GM18867 (cell line): ENCODE measurements at regions not wholly inside any gene's neighbourhood (a gene's known extent, or its start where the extent isn't known, plus 50 kb on each side); places are given as distances from the start of the nearest gene placed in this dataset.
A peak's percentile ranks its signal among the peaks of the same experiment; 100 is the strongest.

Experiments
- ATAC-seq: cut with Tn5 transposase; IDR thresholded peaks from one replicate; pipeline ENCODE4 v1.9.1; 2021; ENCODE audit warnings: mild to moderate bottlenecking, moderate library complexity; ENCODE audit not compliant: unreplicated experiment

DNA sequence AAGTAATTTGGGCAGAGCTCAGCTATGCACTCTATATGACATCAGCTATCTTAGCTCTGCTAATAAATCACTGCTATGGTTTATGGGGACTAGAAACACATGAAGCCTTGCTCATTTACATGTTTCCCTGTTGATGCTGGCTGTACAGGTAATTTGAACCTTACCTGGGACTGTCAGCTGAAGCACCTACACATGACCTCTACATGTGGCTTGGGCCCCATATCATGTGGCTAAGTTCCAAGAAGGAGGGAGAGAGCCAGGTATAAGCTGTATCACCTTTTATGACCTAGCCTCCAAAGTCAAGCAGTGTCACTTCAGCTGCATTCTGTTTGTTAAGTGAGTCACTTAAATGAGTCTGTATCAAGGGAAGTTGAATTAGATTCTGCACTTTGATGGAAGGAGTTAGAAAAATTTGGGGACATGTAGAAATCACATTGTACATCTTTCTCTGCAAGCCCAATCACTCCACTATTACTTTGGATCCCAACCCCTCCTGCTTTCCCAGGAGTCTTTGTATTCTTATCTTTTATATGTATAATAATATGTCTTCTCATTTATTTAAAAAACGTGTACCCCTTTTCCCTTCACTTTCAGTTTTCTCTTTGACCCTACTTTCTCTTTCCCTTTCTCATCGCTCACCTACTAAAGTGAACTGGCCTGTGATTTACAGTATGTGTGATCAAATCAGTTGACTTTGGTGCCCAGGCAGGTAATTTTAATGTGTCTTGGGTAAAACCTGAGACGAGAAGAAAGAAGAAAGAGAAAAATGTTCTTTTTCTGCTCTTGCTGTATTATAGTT is 53.4 kb upstream of the PRKACB start:
- ATAC-seq, result peak; percentile 81

DNA sequence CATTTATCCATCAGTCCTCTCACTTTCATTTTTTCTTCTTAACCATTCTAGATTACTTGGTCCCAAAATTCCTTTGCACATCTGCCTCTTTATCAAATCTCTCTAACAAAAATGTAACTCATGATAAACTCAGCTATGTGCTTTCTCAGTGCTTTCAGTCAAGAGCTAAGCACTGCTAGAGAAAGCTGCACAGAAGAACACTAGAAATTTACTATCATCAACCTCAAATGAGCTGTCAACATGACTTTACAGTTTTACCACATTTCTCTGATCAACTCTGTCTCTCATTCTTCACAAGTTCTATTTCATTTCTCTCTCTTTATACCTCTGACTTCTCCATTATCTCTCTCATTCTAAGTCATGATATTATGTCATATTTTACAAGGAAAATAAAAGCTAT is 54.2 kb upstream of the PRKACB start:
- no peak for ATAC-seq

DNA sequence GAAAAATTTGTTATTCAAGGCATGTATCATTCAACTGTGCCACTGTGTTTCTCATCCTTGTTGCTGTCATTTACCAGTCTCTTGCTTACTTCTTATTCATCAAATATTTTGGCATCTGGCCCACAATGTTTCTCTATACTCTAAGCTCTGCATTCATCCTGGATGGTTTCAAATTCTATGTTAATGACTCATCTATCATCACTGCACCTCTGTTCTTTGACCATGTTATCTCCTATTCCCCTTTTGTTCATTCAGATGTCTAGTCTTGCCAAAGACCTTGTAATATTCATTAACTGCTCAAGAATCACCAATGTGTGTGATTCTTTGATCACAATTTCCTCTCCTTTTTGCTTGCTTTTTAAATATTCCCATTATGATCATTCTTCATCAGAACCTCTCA is 54.6 kb upstream of the PRKACB start:
- no peak for ATAC-seq

DNA sequence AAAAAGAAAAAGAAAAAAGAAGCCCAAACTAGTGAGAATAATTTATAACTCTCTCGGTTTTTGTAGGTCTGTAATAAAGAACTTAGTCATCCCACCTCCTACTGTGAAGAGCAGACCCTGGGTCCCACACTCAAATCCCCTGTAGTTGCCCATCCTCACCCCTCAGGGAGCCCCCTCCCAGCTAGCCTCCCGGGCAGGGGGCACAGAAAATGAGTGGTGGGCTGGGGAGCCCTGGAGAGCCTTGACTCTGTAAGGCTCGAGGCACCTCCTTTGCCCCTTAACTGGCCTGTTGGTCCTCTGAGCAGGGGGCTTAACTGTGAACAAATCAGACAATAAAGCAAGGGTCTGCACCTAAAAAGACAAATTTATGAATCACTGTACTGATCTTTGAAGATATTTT is 57.5 kb upstream of the PRKACB start:
- ATAC-seq, result no peak

DNA sequence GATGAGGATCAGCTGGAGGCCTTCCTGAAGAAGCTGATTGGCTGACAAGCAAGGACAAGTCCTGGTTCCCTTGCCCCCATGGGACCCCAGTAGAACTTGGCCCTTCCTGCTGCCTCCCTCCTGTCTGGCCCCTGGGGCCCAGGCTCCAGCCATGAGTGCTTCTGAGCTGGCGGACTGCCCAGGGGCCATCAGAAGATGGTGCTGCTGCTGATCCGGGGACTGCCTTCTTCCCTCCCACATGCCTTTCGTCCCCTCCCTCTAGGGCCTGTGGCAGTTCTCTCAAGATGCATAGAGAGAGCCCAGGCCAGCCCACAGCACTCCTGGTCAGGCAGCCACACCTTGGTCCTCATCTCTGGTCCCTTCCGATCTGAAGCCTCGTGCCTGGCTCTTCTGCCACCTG is 57.9 kb upstream of the PRKACB start:
- no peak for ATAC-seq

DNA sequence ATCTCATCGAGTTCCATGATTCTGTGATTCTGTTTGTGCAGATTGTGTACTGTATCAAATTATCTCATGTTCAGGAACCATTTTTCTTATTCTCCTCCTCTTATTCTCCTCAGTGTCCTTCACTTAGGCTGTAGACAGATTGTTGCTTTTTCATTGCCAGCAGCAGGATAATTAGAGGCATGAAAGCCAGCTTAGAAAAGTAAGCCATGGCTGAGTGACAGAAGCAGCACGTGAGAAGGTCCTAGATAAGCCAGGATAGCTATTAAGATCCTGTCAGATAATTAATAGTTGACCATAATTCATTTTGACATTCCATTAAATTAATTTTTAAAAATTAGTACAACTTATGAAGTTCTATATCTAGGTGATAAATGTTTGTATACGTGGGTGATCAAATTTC is 60.8 kb upstream of the PRKACB start:
- ATAC-seq, result no peak

DNA sequence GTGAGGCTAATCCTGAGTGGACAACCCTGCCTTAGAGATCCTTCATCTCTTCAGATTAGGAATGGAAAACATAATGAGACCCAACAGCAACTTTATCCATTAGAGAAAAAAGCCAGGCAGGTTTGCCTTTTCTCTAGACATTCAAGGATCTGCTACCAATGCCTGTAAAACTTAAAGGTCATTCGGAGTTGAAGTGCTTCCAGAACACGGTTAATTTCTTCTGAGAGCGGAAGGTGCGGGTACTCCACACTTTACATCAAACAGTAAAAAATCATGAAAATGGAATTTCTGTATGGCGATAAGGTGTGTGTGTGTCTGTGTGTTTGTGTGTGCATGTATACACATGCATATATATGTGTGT is 65.2 kb upstream of the PRKACB start:
- ATAC-seq, result no peak

DNA sequence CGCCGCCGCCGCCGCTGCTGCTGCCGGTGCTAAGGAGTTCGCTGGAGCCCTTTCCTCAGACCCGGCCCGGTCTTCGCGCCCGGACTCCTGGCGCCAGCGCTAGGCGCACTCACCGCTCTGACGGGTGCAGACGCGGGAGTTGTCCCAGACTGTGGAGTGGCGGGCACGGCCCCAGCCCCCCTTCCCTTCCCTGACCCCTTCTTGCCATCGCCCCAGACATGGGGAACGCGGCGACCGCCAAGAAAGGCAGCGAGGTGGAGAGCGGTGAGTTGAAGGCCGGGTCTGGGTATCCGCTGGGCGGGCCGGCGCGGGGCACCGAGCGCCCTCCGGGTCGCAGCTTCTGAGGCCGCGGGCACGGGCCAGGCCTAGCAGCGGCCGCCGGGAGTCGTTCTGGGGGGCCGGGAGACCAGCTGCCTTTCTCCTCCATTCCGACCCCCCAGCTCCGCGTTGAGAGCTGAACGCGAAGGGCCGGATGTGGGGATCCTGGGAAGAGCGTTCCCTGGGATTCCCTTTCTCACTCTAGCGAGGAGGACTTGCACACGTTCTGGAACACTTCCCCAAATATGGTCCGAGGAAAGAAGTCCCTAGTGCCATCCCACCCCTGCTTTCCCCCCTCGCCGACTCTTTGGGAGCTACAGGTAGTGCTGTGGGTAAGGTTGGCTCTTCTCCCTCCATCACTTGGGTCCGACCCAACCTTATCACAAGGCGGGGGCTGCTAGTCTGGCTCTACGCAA is 65.8 kb upstream of the PRKACB start:
- ATAC-seq, result peak; percentile 43

DNA sequence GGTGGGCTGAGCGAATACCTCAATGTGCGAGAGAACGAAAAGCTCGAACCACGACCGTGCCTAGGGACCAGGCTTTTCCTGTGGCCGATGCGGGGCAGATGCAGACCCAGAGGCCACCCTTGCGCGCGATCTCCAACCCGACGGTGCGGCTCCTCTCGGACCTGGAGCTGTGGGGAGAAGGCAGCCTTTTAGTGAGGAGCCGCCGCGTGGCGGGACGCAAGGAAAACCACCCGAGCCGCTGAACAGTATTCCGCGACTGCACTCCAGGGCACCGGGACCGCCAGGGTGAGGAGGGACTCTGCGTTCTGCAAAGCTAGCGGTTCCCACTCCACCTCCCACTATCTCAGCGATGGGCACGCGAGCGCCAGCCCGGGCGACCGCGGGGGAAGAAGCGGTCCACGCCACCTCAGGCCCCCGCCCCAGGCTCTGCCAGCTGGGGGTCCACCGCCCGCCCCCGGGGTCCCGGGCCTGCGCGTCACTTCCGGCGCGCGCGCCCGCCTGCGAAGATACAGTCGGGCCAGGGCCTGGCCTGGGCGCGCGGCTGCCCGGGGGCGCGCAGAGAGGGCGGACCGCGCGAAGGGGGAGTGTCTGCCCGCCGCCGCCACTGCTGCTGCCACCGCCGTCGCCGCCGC is 66.5 kb upstream of the PRKACB start:
- ATAC-seq, result peak; percentile 94

DNA sequence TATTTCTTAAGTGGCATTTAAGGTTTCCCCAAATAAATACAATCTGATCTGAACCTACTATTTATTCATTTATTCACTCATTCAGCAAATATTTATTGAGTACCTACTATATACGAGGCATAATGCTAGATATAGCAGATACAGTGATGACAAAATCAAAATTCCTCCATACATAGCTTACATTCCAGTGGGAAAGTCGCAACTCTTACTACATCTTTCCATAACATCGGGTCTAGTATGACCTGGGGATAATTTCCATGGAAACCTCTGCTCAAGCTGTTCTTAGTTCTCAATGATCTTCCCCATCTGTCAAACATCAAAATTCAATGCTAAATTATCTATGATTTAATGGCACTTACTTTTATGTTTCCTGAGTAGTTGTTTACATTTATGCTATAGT is 70.8 kb upstream of the PRKACB start:
- ATAC-seq, result no peak

DNA sequence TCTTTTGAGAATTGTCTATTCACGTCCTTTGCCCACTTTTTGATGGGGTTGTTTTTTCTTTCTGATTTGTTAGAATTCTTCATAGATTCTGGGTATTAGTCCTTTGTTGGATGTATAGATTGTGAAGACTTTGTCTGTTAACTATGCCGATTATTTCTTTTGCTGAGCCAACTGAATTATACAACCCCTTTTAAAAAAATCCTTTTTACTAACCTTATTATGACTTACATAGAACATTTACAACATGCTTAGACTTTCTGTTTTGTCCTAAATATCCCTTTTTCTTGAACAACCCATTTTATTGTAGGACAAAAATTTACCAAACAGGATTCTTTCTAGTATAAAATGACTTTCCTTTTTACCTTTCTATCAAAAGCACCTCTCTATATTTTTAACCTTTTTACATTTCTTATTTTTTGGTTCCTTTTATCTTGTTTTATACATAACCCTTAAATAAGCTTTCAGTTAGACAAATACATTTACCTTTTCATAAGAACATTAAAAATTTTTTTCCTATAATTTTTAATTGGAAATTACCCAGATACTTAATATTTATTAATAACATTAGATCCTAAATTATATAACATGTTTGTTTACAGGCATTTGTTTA is 70.4 kb upstream of the TTLL7 start:
- ATAC-seq, result no peak

DNA sequence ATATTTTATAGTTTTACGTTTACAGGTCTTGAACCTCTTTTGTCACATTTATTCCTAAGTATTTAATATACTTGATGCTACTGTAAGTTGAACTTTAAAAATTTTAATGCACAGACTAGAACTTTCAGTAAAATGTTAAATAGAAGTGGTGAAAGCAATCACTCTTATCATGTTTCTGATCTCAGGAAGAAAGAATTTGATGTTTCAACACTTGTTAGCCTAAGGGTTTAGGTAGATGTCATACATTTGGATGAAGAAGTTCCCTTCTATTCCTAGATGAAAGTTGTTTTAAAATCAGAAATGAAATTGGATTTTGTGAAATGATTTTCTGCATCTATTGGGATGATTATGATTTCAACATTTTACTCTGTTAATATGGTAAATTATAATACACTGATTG is 63.6 kb upstream of the TTLL7 start:
- ATAC-seq, result no peak

DNA sequence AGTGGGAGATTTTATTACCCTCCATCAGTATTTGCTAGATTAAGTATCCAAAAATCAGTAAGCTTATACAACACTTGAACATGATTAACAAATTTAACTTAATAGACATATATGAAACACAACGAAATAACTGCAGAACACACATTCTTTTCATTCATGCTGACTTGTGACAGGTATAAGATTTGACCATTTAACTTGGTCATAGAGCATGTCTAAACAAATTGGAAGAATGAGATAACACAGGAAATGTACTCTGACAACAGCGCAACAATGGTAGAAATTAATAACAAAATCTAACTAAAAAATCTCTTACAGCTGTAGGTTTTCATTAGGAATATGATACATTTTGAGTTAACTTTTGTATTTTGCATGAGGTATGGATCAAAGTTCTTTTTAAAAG is 62.4 kb upstream of the TTLL7 start:
- ATAC-seq, result no peak

DNA sequence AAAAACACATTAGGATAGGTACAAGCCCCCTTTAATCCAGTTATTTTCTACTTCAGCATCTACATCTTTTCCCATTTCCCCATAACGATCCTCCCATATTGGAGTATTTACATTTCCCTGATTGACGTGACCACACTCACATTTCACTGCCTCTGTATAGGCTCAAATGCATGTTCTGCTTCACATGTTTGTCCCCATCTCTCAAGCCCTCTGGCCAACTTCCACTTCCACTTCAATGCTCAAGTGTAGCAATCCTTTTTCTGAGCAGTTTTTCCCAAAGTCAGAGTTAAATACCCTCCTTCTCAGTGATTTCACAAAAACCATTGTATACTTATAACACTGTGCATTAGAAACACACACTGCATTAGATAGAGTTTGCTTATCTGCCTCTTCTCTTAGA is 61.8 kb upstream of the TTLL7 start:
- ATAC-seq, result no peak

DNA sequence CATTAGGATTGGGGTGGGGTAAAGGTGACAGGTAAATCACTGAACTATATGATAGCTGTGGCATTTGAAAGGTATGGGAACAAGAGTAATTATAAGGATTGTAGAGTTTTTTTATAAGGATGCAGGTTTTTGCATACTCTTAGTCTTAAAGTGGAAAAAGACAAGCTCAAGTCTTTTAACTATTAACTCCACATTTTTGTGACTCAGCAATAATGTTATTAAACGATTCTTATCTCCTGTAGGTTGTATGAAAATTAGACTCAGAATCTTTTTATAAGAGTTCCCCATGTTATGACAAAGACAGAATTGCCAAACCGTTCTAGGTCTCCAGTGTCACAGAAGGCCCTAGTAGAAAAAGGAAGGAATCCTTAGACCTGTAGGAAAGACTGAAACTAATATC is 49.9 kb upstream of the TTLL7 start:
- no peak for ATAC-seq
